Activated naive CD4-positive, alpha-beta T cell treated with anti-CD3 and anti-CD28 coated beads, Interleukin-2, amount 50 U/mL, for 16 hours (primary cell): ENCODE measurements at regions not wholly inside any gene's neighbourhood (a gene's known extent, or its start where the extent isn't known, plus 50 kb on each side); places are given as distances from the start of the nearest gene placed in this dataset.
"Not testable (repeated sequence)": the region's sequence is repeated elsewhere in the genome, so short reads cannot be mapped to it uniquely, and the experiment has no call there.

ENCODE experiments used
- DNase-seq: peaks from one replicate; pipeline ENCODE4 v3.0.0-alpha.2; 2020

GRCh38 chr2:161036926-161037325, 123.3 kb upstream of the TANK start:
- no peak for DNase-seq

- no peak for DNase-seq
Observed at GRCh38 chr2:161039071-161039470, 121.2 kb upstream of the TANK start.

GRCh38 chr2:161041356-161041755, 118.9 kb upstream of the TANK start:
- no peak for DNase-seq

- no peak for DNase-seq
Observed at GRCh38 chr2:161042990-161043625, 117.1 kb upstream of the TANK start.

- DNase-seq: no peak
Observed at GRCh38 chr2:161044095-161044865, 115.9 kb upstream of the TANK start.

- DNase-seq: no peak
Observed at GRCh38 chr2:161044921-161045320, 115.3 kb upstream of the TANK start.

- no peak for DNase-seq
Observed at GRCh38 chr2:161045726-161046125, 114.5 kb upstream of the TANK start.

- no peak for DNase-seq
Observed at GRCh38 chr2:161046876-161047275, 113.4 kb upstream of the TANK start.

- no peak for DNase-seq
Observed at GRCh38 chr2:161048317-161048716, 111.9 kb upstream of the TANK start.

- no peak for DNase-seq
Observed at GRCh38 chr2:161049559-161049958, 110.7 kb upstream of the TANK start.

GRCh38 chr2:161052214-161052613, 108.0 kb upstream of the TANK start:
- DNase-seq: no peak

- DNase-seq: no peak
Observed at GRCh38 chr2:161055289-161055688, 104.9 kb upstream of the TANK start.

- DNase-seq: no peak
Observed at GRCh38 chr2:161059388-161059787, 100.8 kb upstream of the TANK start.

GRCh38 chr2:161061786-161062185, 98.4 kb upstream of the TANK start:
- DNase-seq: no peak

GRCh38 chr2:161063157-161063945, 96.9 kb upstream of the TANK start:
- DNase-seq: peak; percentile 64

- no peak for DNase-seq
Observed at GRCh38 chr2:161063946-161064306, 96.3 kb upstream of the TANK start.

GRCh38 chr2:161067846-161068350, 92.3 kb upstream of the TANK start:
- no peak for DNase-seq

GRCh38 chr2:161068670-161069069, 91.6 kb upstream of the TANK start:
- no peak for DNase-seq

- DNase-seq: no peak
Observed at GRCh38 chr2:161070693-161071479, 89.3 kb upstream of the TANK start.

- DNase-seq: not testable (repeated sequence)
Observed at GRCh38 chr2:161072436-161072835, 87.8 kb upstream of the TANK start.

GRCh38 chr2:161075701-161076100, 84.5 kb upstream of the TANK start:
- DNase-seq: no peak

- DNase-seq: no peak
Observed at GRCh38 chr2:161076936-161077335, 83.3 kb upstream of the TANK start.
